ENCODE measurements at regions not wholly inside any gene's neighbourhood (a gene's known extent, or its start where the extent isn't known, plus 50 kb on each side); places are given as distances from the start of the nearest gene placed in this dataset.
"Not testable (repeated sequence)": the region's sequence is repeated elsewhere in the genome, so short reads cannot be mapped to it uniquely, and the experiment has no call there.

GRCh38 chr2:42973726-42974125, 181.3 kb upstream of the HAAO start:
- CTCF ChIA-PET = interaction anchor here (0.7 to 1.0 kb wide), 2 partner anchors 12 to 49 kb away, joined by 5 read pairs; no protein-coding TSS in a partner anchor
- Mint-ChIP-seq H3K36me3 (ENCODE audit: insufficient read depth, unreplicated experiment) (peaks cover 28% of the 10 kb centered on the region), H3K4me3 (ENCODE audit: low read depth, unreplicated experiment) (no peak overlapping the region), H3K27me3 (ENCODE audit: unreplicated experiment) (no peaks in the 10 kb centered on the region), H3K9me3 (ENCODE audit: low read depth, unreplicated experiment) (no peaks in the 10 kb centered on the region), H3K27ac (ENCODE audit: unreplicated experiment) (peak overlapping the region; percentile 86), H3K4me1 (ENCODE audit: low read depth, unreplicated experiment) (peaks cover 73% of the 10 kb centered on the region)
- DNase-seq = no peak
- intact Hi-C loops (cut with micrococcal nuclease; ENCODE audit: unreplicated experiment) = no loop called here
- BruUV-seq (replicated peaks) = no TSS peak
- TF ChIP-seq, protein P1, sequence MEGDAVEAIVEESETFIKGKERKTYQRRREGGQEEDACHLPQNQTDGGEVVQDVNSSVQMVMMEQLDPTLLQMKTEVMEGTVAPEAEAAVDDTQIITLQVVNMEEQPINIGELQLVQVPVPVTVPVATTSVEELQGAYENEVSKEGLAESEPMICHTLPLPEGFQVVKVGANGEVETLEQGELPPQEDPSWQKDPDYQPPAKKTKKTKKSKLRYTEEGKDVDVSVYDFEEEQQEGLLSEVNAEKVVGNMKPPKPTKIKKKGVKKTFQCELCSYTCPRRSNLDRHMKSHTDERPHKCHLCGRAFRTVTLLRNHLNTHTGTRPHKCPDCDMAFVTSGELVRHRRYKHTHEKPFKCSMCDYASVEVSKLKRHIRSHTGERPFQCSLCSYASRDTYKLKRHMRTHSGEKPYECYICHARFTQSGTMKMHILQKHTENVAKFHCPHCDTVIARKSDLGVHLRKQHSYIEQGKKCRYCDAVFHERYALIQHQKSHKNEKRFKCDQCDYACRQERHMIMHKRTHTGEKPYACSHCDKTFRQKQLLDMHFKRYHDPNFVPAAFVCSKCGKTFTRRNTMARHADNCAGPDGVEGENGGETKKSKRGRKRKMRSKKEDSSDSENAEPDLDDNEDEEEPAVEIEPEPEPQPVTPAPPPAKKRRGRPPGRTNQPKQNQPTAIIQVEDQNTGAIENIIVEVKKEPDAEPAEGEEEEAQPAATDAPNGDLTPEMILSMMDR (IDR thresholded peaks at IDR 0.05; ENCODE audit: unreplicated experiment) = no peak

DNA sequence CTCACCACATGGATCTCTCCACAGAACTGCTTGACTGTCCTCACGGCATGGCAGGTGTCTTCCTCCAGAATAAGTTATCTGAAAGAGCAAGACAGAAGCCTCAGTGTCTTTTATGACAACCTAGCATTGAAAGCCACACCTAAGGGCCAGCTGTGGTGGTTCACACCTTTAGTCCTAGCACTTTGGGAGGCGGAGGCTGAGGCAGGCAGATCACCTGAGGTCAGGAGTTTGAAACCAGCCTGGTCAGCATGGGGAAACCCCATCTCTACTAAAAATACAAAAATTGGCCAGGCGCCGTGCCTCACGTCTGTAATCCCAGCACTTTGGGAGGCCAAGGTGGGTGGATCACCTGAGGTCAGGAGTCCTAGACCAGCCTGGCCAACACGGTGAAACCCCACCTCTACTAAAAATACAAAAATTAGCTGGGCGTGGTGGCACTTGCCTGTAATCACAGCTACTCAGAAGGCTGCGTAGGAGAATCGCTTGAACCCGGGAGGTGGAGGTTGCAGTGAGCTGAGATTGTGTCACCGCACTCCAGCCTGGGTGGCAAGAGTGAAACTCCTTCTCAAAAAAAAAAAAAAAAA, 180.6 kb upstream of the HAAO start:
- H3K27ac Mint-ChIP-seq (ENCODE audit: unreplicated experiment); intact Hi-C loops (cut with micrococcal nuclease; ENCODE audit: unreplicated experiment); DNase-seq; H3K27me3 Mint-ChIP-seq (ENCODE audit: unreplicated experiment); BruUV-seq (replicated peaks); H3K4me3 Mint-ChIP-seq (ENCODE audit: low read depth, unreplicated experiment); H3K9me3 Mint-ChIP-seq (ENCODE audit: low read depth, unreplicated experiment): not testable (repeated sequence)
- CTCF ChIA-PET = interaction anchor here (0.7 to 1.0 kb wide), 2 partner anchors 13 to 49 kb away, joined by 5 read pairs; no protein-coding TSS in a partner anchor
- H3K4me1 Mint-ChIP-seq (ENCODE audit: low read depth, unreplicated experiment) = peaks cover 66% of the 10 kb centered on the region
- H3K36me3 Mint-ChIP-seq (ENCODE audit: insufficient read depth, unreplicated experiment) = peaks cover 28% of the 10 kb centered on the region

- Mint-ChIP-seq H3K27me3 (ENCODE audit: unreplicated experiment) (no peaks in the 10 kb centered on the region), H3K27ac (ENCODE audit: unreplicated experiment) (no peak overlapping the region), H3K36me3 (ENCODE audit: insufficient read depth, unreplicated experiment) (peaks cover 28% of the 10 kb centered on the region), H3K9me3 (ENCODE audit: low read depth, unreplicated experiment) (no peaks in the 10 kb centered on the region), H3K4me3 (ENCODE audit: low read depth, unreplicated experiment) (no peak overlapping the region), H3K4me1 (ENCODE audit: low read depth, unreplicated experiment) (peaks cover 57% of the 10 kb centered on the region)
- intact Hi-C loops (cut with micrococcal nuclease; ENCODE audit: unreplicated experiment) = no loop called here
- CTCF ChIA-PET = no interaction called here
- TF ChIP-seq, protein P1 (IDR thresholded peaks at IDR 0.05; ENCODE audit: unreplicated experiment) = no peak
- no peak for DNase-seq
- BruUV-seq (replicated peaks) = no TSS peak
These were observed 179.8 kb upstream of the HAAO start for GRCh38 chr2:42971947-42972736.

DNA sequence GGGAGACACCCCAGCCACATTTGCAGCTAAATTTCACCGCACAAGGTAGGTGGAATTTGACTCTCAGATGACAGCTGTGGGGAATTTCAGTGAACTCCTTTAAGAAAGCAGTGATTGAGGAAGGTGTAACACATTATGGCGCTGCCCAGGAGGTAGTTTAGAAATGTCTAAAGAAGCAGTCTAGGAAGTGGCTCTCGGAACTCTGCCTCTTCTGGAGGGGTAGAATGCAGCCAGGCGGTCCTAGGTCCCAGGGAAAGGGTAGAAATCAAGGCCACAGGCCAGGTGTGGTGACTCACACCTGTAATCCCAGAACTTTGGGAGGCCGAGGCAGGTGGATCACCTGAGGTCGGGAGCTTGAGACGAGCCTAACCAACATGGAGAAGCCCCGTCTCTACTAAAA, 179.0 kb upstream of the HAAO start:
- no peak overlapping the region for H3K4me3 Mint-ChIP-seq (ENCODE audit: low read depth, unreplicated experiment)
- CTCF ChIA-PET = no interaction called here
- TF ChIP-seq, protein P1 (IDR thresholded peaks at IDR 0.05; ENCODE audit: unreplicated experiment) = no peak
- peaks cover 28% of the 10 kb centered on the region for H3K36me3 Mint-ChIP-seq (ENCODE audit: insufficient read depth, unreplicated experiment)
- no peak for DNase-seq
- no TSS peak for BruUV-seq (replicated peaks)
- intact Hi-C loops (cut with micrococcal nuclease; ENCODE audit: unreplicated experiment) = no loop called here
- H3K27me3 Mint-ChIP-seq (ENCODE audit: unreplicated experiment) = no peaks in the 10 kb centered on the region
- no peaks in the 10 kb centered on the region for H3K9me3 Mint-ChIP-seq (ENCODE audit: low read depth, unreplicated experiment)
- H3K4me1 Mint-ChIP-seq (ENCODE audit: low read depth, unreplicated experiment) = peaks cover 52% of the 10 kb centered on the region
- H3K27ac Mint-ChIP-seq (ENCODE audit: unreplicated experiment) = no peak overlapping the region

DNA sequence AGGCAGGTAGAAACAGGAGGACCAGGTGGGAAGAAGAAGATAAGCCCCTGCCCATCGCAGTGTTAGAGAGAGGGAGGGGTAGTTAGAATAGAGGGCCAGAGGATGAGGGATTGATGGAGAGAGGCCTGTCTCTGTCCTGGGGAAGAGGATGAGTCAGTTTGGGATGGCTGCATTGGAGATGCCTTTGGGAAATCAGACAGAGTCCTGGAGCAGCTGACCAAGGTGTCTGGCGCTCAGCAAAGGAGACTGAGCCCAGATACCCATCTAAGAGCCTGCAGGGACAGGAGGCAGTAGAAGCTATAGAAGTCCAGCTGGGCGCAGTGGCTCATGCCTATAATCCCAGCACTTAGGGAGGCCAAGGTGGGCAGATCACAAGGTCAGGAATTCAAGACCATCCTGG, 177.8 kb upstream of the HAAO start:
- intact Hi-C loops (cut with micrococcal nuclease; ENCODE audit: unreplicated experiment) = no loop called here
- H3K27me3 Mint-ChIP-seq (ENCODE audit: unreplicated experiment) = no peaks in the 10 kb centered on the region
- peaks cover 41% of the 10 kb centered on the region for H3K4me1 Mint-ChIP-seq (ENCODE audit: low read depth, unreplicated experiment)
- no peak overlapping the region for H3K4me3 Mint-ChIP-seq (ENCODE audit: low read depth, unreplicated experiment)
- no peak overlapping the region for H3K27ac Mint-ChIP-seq (ENCODE audit: unreplicated experiment)
- no TSS peak for BruUV-seq (replicated peaks)
- no peaks in the 10 kb centered on the region for H3K9me3 Mint-ChIP-seq (ENCODE audit: low read depth, unreplicated experiment)
- TF ChIP-seq, protein P1 (IDR thresholded peaks at IDR 0.05; ENCODE audit: unreplicated experiment) = no peak
- peaks cover 27% of the 10 kb centered on the region for H3K36me3 Mint-ChIP-seq (ENCODE audit: insufficient read depth, unreplicated experiment)
- DNase-seq = no peak
- CTCF ChIA-PET = no interaction called here

All from Calu3 (cell line).